Activated T-cell treated with anti-CD3 and anti-CD28 coated beads for 4 hours (primary cell): ENCODE measurements at regions not wholly inside any gene's neighbourhood (a gene's known extent, or its start where the extent isn't known, plus 50 kb on each side); places are given as distances from the start of the nearest gene placed in this dataset.

Experiments
- DNase-seq: peaks from one replicate; pipeline ENCODE4 v3.0.0-alpha.2; 2020

DNA sequence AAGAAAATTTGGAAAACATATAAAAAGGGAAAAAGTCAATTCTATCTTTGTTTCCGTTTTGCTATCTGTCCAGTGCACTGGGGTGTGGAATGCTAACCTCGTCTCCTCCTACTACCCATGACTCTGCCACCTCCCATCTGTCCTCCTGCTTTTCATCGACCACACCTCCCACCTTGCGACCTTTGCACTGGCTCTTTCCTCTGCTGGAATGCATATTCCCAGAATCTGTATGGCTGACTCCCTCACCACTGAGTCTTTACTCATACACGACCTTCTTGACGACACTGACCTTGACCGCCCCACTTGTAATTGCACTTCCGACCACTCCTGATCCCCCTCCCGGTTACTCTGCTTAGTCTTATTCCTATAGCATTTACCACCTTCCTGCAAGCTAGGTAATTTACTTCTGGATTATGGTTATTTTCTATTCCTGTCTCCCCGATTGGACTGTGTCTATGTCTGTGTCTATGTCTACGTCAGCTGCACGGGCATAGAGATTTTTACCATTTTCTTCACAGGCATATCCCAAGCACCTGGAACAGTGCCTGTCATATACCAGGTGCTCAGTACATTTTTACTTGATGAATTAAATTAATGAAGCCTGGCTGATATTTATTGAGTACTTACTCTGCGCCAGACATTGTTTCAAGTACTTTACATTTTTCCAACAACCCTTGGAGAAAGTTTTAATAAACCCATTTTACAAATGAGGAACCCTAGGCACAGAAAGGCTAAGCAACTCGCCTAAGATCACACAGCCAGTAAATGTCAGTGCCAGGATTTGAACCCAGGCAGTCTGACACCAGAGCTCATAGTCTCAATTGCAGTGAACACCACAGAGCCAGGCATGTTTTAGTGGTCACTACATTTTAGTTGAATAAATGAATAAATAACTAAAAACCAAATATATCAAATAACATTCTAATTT is 54.0 kb upstream of the SLC22A11 start:
- no peak for DNase-seq

DNA sequence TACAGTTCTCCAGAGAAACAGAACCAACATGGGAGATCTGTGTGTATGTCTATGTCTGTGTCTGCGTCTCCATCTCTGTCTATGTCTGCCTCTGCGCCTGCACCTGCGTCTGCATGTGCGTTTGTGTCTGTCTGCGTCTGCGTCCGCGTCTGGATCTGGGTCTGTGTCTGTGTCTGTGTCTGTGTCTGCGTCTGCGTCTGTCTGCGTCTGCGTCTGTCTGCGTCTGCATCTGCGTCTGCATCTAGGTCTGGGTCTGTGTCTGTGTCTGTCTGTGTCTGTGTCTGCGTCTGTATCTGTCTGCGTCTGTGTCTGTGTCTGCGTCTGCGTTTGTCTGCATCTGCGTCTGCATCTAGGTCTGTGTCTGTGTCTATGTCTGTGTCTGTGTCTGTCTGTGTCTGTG is 53.1 kb upstream of the SLC22A11 start:
- no peak for DNase-seq

DNA sequence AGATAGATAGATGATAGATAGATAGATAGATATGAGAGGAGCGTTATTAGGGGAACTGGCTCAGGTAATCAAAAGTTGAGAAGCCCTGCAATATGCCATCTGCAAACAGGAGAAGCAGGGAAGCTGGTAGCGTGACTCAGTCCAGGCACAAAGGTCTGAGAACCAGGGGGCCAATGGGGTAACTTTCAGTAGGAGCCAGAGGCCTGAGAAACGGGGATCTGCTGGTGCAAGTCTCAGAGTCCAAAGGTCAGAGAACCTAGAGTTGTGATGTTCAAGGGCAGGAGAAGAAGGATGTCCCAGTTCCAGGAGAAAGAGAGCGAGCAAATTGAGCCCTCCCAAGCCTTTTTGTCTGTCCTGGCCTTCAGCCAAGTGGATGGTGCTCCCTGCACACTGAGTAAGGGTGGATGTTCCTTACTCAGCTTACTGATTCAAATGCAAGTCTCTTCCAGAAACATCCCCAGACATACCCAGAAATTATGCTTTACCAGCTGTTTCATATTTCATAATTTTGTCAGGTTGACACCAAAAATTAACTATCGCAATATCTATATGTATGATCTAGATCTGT is 52.5 kb upstream of the SLC22A11 start:
- no peak for DNase-seq

DNA sequence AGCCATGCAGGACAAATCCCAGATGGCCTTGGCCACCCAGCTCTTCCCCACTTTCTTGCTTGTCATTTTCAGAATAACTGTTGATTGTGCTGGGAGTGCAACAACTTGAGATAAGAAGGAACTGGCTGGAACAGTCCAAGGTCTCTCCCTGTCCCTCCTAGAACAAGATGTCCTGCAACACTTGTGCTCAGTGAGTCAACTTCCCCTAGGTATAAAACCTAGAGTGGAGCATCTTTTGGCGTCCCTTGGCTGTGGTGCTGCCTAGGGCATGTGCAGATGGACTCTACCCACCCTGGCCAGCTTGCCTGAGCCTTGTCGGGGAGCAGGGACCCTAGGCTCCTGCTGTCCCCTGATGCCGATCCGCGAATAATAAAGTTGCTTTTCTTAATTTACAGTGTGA is 50.7 kb upstream of the SLC22A11 start:
- no peak for DNase-seq
